GM21367 (cell line): ENCODE measurements at regions not wholly inside any gene's neighbourhood (a gene's known extent, or its start where the extent isn't known, plus 50 kb on each side); places are given as distances from the start of the nearest gene placed in this dataset.
"Not testable (repeated sequence)": the region's sequence is repeated elsewhere in the genome, so short reads cannot be mapped to it uniquely, and the experiment has no call there.

Source experiments
- ATAC-seq: cut with Tn5 transposase; IDR thresholded peaks from one replicate; pipeline ENCODE4 v1.9.1; 2021; ENCODE audit not compliant: unreplicated experiment

GRCh38 chr19:29154163-29154562 lies 58.8 kb downstream of the UQCRFS1 start:
- ATAC-seq, result no peak

DNA sequence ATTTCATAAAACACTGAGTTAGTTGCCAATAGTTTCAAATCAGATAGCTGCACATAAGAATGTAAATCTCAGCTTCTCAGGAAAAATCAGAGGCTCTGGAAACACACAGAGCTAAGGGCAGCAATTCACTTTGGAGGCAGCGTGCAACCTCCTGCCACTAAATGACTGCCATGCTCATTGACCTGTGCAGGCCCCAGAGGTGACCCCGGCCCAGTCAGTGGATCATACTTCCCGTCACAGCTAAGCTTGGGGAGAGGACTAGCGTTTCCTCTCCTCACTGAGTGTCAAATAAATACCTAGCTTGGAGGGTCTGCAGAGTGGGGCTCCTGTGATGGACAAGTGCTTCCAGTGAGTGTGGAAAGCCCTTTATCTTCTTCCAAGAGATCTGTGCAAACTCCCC lies 67.2 kb downstream of the UQCRFS1 start:
- no peak for ATAC-seq

DNA sequence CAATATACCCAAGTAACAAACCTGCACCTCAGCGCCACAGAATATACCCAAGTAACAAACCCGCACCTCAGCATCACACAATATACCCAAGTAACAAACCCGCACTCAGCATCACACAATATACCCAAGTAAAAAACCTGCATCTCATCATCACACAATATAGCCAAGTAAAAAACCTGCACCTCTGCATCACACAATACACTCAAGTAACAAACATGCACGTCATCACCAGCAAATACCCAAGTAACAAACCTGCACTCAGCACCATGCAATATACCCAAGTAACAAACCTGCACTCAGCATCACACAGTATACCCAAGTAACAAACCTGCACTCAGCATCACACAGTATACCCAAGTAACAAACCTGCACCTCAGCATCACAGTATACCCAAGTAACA lies 69.8 kb downstream of the UQCRFS1 start:
- ATAC-seq, result no peak

- no peak for ATAC-seq
Measured at GRCh38 chr19:29139227-29139626, 73.7 kb downstream of the UQCRFS1 start.

DNA sequence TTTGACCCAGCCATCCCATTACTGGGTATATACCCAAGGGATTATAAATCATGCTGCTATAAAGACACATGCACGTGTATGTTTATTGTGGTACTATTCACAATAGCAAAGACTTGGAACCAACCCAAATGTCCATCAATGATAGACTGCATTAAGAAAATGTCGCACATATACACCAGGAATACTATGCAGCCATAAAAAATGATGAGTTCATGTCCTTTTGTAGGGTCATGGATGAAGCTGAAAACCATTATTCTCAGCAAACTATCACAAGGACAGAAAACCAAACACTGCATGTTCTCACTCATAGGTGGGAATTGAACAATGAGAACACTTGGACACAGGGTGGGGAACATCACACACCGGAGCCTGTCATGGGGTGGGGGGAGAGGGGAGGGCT lies 74.7 kb downstream of the UQCRFS1 start:
- not testable (repeated sequence) for ATAC-seq

DNA sequence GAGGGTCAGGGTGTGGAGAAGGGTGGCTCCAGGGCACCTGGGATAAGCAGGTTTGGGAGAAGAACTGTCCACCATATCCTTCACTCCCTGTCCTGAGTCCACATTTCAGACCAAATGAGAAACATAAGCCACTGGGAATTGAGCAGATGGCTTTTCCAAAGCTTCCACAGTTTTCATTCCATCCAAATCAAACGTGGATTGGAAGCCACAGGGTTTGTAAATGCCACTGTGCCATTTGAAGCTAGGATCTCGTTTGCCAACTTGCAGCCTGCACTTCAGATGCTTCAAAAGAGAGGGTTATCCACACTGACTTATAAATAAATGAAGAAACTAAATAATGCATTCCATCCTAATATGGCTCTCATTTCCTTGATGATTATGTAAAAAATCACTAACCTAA lies 81.5 kb downstream of the UQCRFS1 start:
- no peak for ATAC-seq

- ATAC-seq, result no peak
Measured at GRCh38 chr19:29129148-29129547, 83.8 kb downstream of the UQCRFS1 start.

- no peak for ATAC-seq
Measured at GRCh38 chr19:29128203-29128602, 84.7 kb downstream of the UQCRFS1 start.

DNA sequence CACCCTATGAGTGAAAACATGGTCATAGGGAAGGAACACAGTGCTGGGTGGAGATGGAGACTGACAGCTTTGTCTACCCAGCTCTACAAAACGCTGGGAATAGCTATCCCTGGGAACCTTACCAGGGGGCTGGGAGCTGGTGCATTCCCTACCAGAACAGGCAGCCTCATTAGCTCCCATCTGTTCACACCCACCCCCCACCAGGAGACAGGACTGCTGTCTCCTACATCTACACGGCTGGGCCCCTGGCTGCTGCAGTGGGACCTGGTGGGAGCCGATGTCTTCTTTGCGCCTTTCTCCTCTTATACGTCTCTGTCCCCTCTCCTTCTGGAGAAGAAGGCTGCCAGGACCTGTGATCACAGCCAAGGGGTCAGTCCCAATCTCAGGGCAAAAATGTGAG lies 90.8 kb downstream of the UQCRFS1 start:
- no peak for ATAC-seq

DNA sequence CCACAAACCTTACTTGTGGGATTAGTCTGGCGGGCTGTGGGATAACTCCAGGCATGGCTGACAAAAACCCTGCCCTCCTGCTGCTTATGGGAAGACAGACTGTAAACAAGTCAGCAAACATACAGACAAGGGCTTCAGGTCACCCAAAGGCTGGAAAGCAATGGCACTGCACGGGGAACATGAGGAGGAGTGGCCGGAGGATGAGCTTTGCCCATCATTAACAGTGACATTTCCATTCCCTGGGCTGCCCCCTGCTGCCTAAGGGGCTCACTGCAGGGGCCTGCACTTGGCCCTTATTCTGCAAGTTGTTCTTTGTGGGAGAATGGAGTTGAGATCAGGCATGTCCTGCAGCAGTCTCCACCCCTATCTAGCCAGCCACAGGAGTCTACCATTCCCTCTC lies 91.3 kb downstream of the UQCRFS1 start:
- ATAC-seq, result no peak

DNA sequence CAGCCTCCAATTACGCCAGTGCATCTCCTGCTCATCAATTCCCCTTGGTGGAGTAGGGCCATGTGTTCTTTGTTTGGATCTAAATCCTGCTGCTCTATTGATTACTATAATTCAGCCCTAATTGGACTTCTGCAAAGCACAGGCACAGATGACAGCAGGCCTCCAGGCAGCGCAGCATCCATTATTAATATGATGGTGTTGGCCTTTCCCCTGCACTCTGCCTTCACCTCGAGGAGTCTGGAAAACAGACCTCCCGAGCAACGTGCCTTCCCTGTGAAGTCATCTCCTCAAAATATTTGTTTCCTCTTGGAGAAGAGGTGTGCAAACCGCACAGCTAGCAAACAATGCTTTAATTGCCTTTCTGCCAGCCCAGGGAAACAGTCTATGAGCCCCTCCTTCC lies 92.5 kb downstream of the UQCRFS1 start:
- no peak for ATAC-seq

GRCh38 chr19:29119590-29119989 lies 93.4 kb downstream of the UQCRFS1 start:
- ATAC-seq, result no peak

- ATAC-seq, result no peak
Measured at GRCh38 chr19:29118389-29118788, 94.6 kb downstream of the UQCRFS1 start.

- no peak for ATAC-seq
Measured at GRCh38 chr19:29117926-29118325, 95.0 kb downstream of the UQCRFS1 start.

DNA sequence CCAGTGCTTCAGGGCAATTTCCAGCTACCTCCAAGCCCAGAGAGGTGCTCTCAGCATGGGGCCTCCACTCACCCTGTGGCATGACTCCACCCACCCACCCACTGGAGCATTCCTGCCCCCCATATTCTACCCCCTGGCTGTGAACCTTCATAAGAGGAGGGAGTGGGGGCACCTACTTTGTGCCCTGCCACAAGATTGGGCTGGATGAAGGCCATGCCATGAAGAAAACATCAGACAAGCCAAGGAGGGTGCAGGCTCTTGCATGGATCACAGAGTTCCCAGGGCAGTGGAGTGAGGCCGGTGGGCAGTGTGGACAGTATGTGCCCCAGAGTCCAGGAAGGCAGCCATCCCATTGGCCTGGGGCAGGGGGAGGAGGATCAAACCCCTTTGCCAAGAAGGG lies 97.8 kb downstream of the UQCRFS1 start:
- no peak for ATAC-seq

GRCh38 chr19:29113838-29114237 lies 99.1 kb downstream of the UQCRFS1 start:
- ATAC-seq, result no peak

- ATAC-seq, result no peak
Measured at GRCh38 chr19:29111576-29111975, 101.4 kb downstream of the UQCRFS1 start.

DNA sequence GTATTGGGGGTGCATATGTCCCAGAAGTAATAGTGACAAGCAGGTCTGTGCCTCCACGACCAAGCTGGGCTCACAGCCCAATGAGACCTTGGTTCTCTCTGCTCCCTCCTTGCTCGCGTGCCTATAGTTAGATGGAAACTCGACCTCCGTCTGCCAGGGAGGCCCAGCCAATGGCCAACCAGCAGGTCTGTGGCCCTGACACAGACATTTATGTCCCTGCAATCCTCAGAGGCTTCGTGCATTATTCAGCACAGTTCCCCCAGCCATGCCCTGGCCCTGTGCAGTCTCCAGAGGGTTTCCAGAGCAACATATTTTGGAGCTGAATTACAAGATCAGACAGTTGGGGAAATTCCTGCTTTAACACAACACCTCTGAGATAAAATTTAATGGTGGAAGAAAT lies 105.1 kb downstream of the UQCRFS1 start:
- ATAC-seq, result no peak

- no peak for ATAC-seq
Measured at GRCh38 chr19:29106346-29106885, 106.5 kb downstream of the UQCRFS1 start.

- ATAC-seq, result no peak
Measured at GRCh38 chr19:29105629-29106292, 107.2 kb downstream of the UQCRFS1 start.

DNA sequence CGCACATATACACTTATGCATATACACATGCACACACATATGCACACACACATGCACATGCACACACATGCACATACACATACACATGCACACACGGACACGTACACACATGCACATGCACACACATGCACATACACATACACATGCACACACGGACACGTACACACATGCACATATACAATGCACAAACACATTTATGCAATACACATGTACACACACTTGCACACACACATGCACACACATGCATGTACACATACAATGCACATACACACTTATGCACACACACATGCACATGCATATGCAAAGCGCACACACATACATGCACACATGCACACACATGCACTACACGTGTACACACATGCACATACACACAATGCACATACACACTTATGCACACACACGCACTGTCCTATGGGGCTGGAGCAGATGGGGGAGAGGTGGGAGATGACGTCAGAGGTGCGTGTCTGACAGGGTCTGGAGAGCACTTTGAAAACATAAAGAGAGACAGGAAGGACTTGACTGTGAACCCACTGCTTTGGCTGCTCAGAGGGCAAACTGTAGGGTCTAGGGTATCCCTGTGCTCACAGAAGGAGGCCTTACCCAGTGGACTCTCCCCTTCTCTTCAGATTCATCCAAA lies 108.2 kb downstream of the UQCRFS1 start:
- no peak for ATAC-seq

DNA sequence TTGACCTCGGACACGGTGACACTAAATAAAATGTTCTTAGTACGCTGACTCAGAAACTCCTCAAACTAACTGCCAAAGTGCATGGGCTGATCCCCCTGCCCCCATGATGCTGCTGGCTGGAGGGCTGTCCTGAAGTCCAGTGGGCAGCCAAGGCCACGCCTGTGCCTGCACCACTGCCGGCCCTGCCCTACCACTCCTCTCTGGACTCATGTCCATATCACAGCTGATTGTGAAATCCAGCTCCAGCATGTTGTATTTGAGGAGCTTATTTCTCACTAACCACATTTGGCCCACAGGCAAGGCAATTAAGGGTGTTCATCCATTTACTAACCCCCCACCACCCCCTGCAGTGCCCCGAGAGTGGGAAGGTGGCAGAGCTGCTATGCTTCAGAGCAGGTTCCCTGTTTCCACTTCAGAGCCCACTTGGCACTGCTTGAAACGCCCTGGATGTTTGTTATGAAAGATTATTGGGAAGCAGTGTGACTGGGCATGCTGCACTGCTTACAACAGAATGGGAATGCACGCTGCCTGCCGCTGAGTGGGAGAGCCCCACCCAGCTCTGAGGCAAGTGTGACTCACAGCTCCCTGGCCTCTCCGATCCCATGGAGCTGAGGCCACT lies 114.0 kb downstream of the UQCRFS1 start:
- ATAC-seq, result no peak
